Body of pancreas (tissue), 4 donors: ENCODE measurements at regions not wholly inside any gene's neighbourhood (a gene's known extent, or its start where the extent isn't known, plus 50 kb on each side); places are given as distances from the start of the nearest gene placed in this dataset.

Experiments
- POLR2A ChIP-seq, 3 donors: fragments of 450-650 bp; IDR thresholded peaks; one replicate each; pipeline ENCODE4 v1.6.1; 2016; ENCODE audit warnings: antibody characterized with exemption in 3 of 3, mild to moderate bottlenecking in 2 of 3
- TF ChIP-seq, protein P1 (sequence below), 7 experiments: fragments of 450-650 bp in 4 of 7; fragments of 200-600 bp in 3 of 7; sonication (generic) in 3 of 7; IDR thresholded peaks; one replicate each; pipeline ENCODE4 v1.5.1; 2016 to 2019; ENCODE audit warnings: antibody characterized with exemption in 7 of 7

DNA sequence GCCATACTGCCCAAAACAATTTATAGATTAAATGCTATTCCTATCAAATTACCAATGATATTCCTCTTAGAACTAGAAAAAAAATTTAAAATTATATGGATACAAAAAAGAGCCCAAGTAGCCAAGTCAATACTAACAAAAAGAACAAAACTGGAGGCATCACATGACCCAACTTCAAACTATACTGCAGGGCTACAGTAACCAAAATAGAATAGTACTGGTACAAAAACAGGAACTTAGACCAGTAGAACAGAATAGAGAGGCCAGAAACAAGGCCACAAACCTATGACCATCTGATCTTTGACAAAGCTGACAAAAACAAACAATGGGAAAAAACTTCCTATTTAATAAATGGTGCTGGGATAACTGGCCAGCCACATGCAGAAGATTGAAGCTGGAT, 86.1 kb upstream of the KYNU start:
- TF ChIP-seq, protein P1, sequence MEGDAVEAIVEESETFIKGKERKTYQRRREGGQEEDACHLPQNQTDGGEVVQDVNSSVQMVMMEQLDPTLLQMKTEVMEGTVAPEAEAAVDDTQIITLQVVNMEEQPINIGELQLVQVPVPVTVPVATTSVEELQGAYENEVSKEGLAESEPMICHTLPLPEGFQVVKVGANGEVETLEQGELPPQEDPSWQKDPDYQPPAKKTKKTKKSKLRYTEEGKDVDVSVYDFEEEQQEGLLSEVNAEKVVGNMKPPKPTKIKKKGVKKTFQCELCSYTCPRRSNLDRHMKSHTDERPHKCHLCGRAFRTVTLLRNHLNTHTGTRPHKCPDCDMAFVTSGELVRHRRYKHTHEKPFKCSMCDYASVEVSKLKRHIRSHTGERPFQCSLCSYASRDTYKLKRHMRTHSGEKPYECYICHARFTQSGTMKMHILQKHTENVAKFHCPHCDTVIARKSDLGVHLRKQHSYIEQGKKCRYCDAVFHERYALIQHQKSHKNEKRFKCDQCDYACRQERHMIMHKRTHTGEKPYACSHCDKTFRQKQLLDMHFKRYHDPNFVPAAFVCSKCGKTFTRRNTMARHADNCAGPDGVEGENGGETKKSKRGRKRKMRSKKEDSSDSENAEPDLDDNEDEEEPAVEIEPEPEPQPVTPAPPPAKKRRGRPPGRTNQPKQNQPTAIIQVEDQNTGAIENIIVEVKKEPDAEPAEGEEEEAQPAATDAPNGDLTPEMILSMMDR (IDR thresholded peaks at IDR 0.05), result no peak
- TF ChIP-seq POLR2A (IDR thresholded peaks at IDR 0.05), result no peak
